AG20443 (cell line): ENCODE measurements at regions not wholly inside any gene's neighbourhood (a gene's known extent, or its start where the extent isn't known, plus 50 kb on each side); places are given as distances from the start of the nearest gene placed in this dataset.
A peak's percentile ranks its signal among the peaks of the same experiment; 100 is the strongest.

Source experiments
- DNase-seq: peaks from one replicate; pipeline ENCODE4 v3.0.0; 2012; ENCODE audit warnings: low spot score, mixed read lengths

GRCh38 chr14:104462651-104463630 lies 116.6 kb upstream of the C14orf180 start:
- no peak for DNase-seq

- no peak for DNase-seq
These were observed 114.7 kb upstream of the C14orf180 start for GRCh38 chr14:104464907-104465306.

GRCh38 chr14:104465482-104466390 lies 113.8 kb upstream of the C14orf180 start:
- no peak for DNase-seq

GRCh38 chr14:104467236-104467635 lies 112.3 kb upstream of the C14orf180 start:
- DNase-seq = no peak

GRCh38 chr14:104467641-104468040 lies 111.9 kb upstream of the C14orf180 start:
- no peak for DNase-seq

GRCh38 chr14:104469591-104469990 lies 110.0 kb upstream of the C14orf180 start:
- no peak for DNase-seq

GRCh38 chr14:104470588-104470987 lies 109.0 kb upstream of the C14orf180 start:
- DNase-seq = no peak

- no peak for DNase-seq
These were observed 108.5 kb upstream of the C14orf180 start for GRCh38 chr14:104471114-104471513.

- DNase-seq = no peak
These were observed 107.5 kb upstream of the C14orf180 start for GRCh38 chr14:104472073-104472472.

GRCh38 chr14:104472536-104473243 lies 106.9 kb upstream of the C14orf180 start:
- DNase-seq = no peak

GRCh38 chr14:104473244-104473565 lies 106.4 kb upstream of the C14orf180 start:
- DNase-seq = no peak

- DNase-seq = no peak
These were observed 105.7 kb upstream of the C14orf180 start for GRCh38 chr14:104473649-104474494.

- no peak for DNase-seq
These were observed 104.9 kb upstream of the C14orf180 start for GRCh38 chr14:104474495-104475213.

GRCh38 chr14:104475256-104475655 lies 104.3 kb upstream of the C14orf180 start:
- peak; percentile 5 for DNase-seq

- DNase-seq = peak; percentile 4
These were observed 103.8 kb upstream of the C14orf180 start for GRCh38 chr14:104475802-104476201.

- peak; percentile 4 for DNase-seq
These were observed 103.1 kb upstream of the C14orf180 start for GRCh38 chr14:104476437-104476836.

GRCh38 chr14:104477117-104477623 lies 102.4 kb upstream of the C14orf180 start:
- DNase-seq = peak; percentile 4

- peak; percentile 11 for DNase-seq
These were observed 101.7 kb upstream of the C14orf180 start for GRCh38 chr14:104477666-104478380.

- peak; percentile 7 for DNase-seq
These were observed 100.9 kb upstream of the C14orf180 start for GRCh38 chr14:104478656-104479055.

GRCh38 chr14:104479901-104480300 lies 99.7 kb upstream of the C14orf180 start:
- DNase-seq = peak; percentile 5
